AG09309 (cell line): ENCODE measurements at regions not wholly inside any gene's neighbourhood (a gene's known extent, or its start where the extent isn't known, plus 50 kb on each side); places are given as distances from the start of the nearest gene placed in this dataset.

Source experiments
- DNase-seq: peaks from one replicate; pipeline ENCODE4 v3.0.0-alpha.2; 2010; ENCODE audit warnings: low read depth
- H3K4me3 ChIP-seq: 2 replicates; pipeline ENCODE4 v1.5.1; 2011; ENCODE audit warnings: mild to moderate bottlenecking, low read depth, low read length, moderate library complexity; ENCODE audit not compliant: control insufficient read depth
- CTCF ChIP-seq: IDR thresholded peaks from 2 replicates; pipeline ENCODE4 v1.5.1; 2011; ENCODE audit warnings: mild to moderate bottlenecking, low read depth, low read length, inconsistent platforms; ENCODE audit not compliant: insufficient read depth, control insufficient read depth; ENCODE audit errors: missing control alignments

- no peak overlapping the region for H3K4me3 ChIP-seq
- no peak for TF ChIP-seq CTCF
- DNase-seq = no peak
Observed at GRCh38 chr13:40341096-40341471, 325.4 kb downstream of the FOXO1 start.

- no peak for DNase-seq
- no peak overlapping the region for H3K4me3 ChIP-seq
- no peak for TF ChIP-seq CTCF
Observed at GRCh38 chr13:40341501-40341900, 324.9 kb downstream of the FOXO1 start.

GRCh38 chr13:40342461-40342860 lies 324.0 kb downstream of the FOXO1 start:
- no peak overlapping the region for H3K4me3 ChIP-seq
- no peak for DNase-seq
- no peak for TF ChIP-seq CTCF

- TF ChIP-seq CTCF = no peak
- DNase-seq = no peak
- H3K4me3 ChIP-seq = no peak overlapping the region
Observed at GRCh38 chr13:40342901-40343300, 323.5 kb downstream of the FOXO1 start.

GRCh38 chr13:40343550-40344269 lies 322.7 kb downstream of the FOXO1 start:
- DNase-seq = no peak
- TF ChIP-seq CTCF = no peak
- H3K4me3 ChIP-seq = no peak overlapping the region

- no peak overlapping the region for H3K4me3 ChIP-seq
- TF ChIP-seq CTCF = no peak
- DNase-seq = no peak
Observed at GRCh38 chr13:40344270-40345148, 321.9 kb downstream of the FOXO1 start.
